ENCODE measurements at regions not wholly inside any gene's neighbourhood (a gene's known extent, or its start where the extent isn't known, plus 50 kb on each side); places are given as distances from the start of the nearest gene placed in this dataset.
A peak's percentile ranks its signal among the peaks of the same experiment; 100 is the strongest.

- no peak for DNase-seq
- H3K4me1 Mint-ChIP-seq (ENCODE audit: low read depth), result no peaks in the 10 kb centered on the region
- H3K27ac Mint-ChIP-seq, result no peak overlapping the region
- H3K9me3 Mint-ChIP-seq, result peaks cover 24% of the 10 kb centered on the region
- no peaks in the 10 kb centered on the region; the same call in 1 of the 2 replicates for H3K27me3 Mint-ChIP-seq (ENCODE audit: insufficient read depth)
- no peak overlapping the region for H3K4me3 Mint-ChIP-seq
- TF ChIP-seq CTCF (IDR thresholded peaks at IDR 0.05), result no peak
- no peaks in the 10 kb centered on the region for H3K36me3 Mint-ChIP-seq (ENCODE audit: low read depth)
Measured at GRCh38 chr2:41395692-41396091, 652.1 kb upstream of the PKDCC start.

DNA sequence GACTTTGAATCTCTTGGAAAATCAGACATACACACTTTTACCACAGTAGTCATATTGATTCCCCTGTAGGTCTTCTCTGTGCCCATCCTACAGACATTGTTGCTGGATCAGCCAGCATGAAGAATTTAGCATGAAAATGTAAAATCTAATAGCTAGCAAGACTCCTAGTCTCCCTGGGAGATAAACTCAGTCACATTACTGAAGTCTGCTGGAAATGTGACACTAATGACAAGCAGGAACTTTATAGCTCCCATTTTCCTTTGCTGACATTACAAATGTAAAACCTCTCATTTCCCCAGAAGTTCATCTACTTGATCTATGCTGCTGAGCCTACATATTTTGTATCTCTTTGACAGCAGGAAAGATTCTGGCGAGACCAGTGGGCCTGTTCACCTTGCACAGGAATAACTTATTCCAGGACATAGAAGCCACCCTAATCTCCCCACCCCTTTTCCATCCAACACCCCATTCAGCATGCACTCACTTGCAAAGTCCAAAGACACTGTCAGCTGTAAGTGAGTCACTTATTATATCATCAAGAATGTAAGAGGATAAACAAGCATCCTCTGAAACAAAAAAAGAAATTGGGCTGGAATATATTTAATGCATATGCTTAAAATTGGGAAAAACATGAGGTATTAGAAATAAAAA, 648.3 kb upstream of the PKDCC start:
- no peaks in the 10 kb centered on the region for H3K4me1 Mint-ChIP-seq (ENCODE audit: low read depth)
- H3K9me3 Mint-ChIP-seq, result peaks cover 26% of the 10 kb centered on the region
- H3K36me3 Mint-ChIP-seq (ENCODE audit: low read depth), result no peaks in the 10 kb centered on the region
- DNase-seq, result no peak
- TF ChIP-seq CTCF (IDR thresholded peaks at IDR 0.05), result no peak
- no peak overlapping the region for H3K4me3 Mint-ChIP-seq
- no peaks in the 10 kb centered on the region; the same call in 1 of the 2 replicates for H3K27me3 Mint-ChIP-seq (ENCODE audit: insufficient read depth)
- no peak overlapping the region for H3K27ac Mint-ChIP-seq

GRCh38 chr2:41400088-41400665, 647.6 kb upstream of the PKDCC start:
- Mint-ChIP-seq H3K9me3 (peaks cover 23% of the 10 kb centered on the region), H3K4me1 (ENCODE audit: low read depth) (no peaks in the 10 kb centered on the region), H3K27ac (no peak overlapping the region), H3K36me3 (ENCODE audit: low read depth) (no peaks in the 10 kb centered on the region), H3K27me3 (ENCODE audit: insufficient read depth) (no peaks in the 10 kb centered on the region; the same call in 1 of the 2 replicates), H3K4me3 (no peak overlapping the region)
- TF ChIP-seq CTCF (IDR thresholded peaks at IDR 0.05), result peak; percentile 47
- DNase-seq, result no peak

DNA sequence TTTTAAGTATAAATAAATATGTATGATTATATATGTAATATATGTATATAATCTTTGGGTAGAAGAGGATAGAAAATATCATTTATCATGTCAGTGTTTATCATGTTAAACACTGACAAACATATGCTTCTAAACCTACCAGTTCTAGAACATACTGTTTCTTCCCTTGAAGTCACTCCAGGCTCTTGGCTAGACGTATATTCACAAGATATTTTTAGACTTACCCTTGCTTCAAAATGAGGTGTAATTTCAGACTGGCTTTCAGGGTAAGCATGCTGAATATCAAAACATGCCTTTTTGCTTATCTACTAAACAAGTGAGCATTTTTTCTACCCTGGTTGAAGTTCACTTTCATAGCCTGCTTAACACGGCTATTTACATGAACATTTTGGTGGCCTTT, 642.4 kb upstream of the PKDCC start:
- H3K4me1 Mint-ChIP-seq (ENCODE audit: low read depth), result no peaks in the 10 kb centered on the region
- H3K27ac Mint-ChIP-seq, result no peak overlapping the region
- no peak for TF ChIP-seq CTCF (IDR thresholded peaks at IDR 0.05)
- DNase-seq, result no peak
- peaks cover 15% of the 10 kb centered on the region; the same call in 1 of the 2 replicates for H3K9me3 Mint-ChIP-seq
- H3K27me3 Mint-ChIP-seq (ENCODE audit: insufficient read depth), result no peaks in the 10 kb centered on the region
- no peak overlapping the region for H3K4me3 Mint-ChIP-seq
- H3K36me3 Mint-ChIP-seq (ENCODE audit: low read depth), result no peaks in the 10 kb centered on the region

DNA sequence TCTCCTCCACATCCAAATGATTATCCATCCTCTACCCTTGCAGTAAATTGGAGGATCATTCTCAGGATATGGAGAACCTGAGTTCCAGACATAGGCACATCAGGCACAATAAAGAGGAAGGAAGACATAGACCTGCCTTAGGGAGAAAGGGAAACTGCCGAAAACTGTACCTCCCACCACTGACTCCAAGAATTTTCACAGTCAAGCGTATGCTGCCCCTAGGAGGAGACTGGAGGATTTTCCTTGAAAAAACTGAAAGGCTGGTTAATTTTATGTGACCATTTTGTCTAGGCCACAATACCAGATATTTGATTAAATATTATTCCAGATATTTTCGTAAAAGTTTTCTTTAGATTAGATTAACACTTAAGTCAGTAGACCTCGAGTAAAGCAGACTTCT, 638.5 kb upstream of the PKDCC start:
- no peaks in the 10 kb centered on the region for H3K27me3 Mint-ChIP-seq (ENCODE audit: insufficient read depth)
- H3K27ac Mint-ChIP-seq, result no peak overlapping the region
- TF ChIP-seq CTCF (IDR thresholded peaks at IDR 0.05), result no peak
- DNase-seq, result no peak
- no peak overlapping the region for H3K4me3 Mint-ChIP-seq
- peaks cover 16% of the 10 kb centered on the region; the same call in 1 of the 2 replicates for H3K9me3 Mint-ChIP-seq
- H3K4me1 Mint-ChIP-seq (ENCODE audit: low read depth), result no peaks in the 10 kb centered on the region
- no peaks in the 10 kb centered on the region for H3K36me3 Mint-ChIP-seq (ENCODE audit: low read depth)

Data from HFFc6 (cell line).